NCI-H2196 (cell line): ENCODE measurements at regions not wholly inside any gene's neighbourhood (a gene's known extent, or its start where the extent isn't known, plus 50 kb on each side); places are given as distances from the start of the nearest gene placed in this dataset.

Experiments
- DNase-seq: peaks from one replicate; lab custom pipeline; 2025; ENCODE audit not compliant: unreplicated experiment; lab: John Stamatoyannopoulos, UW

GRCh38 chr1:91575909-91576519 is 75.4 kb downstream of the CDC7 start:
- DNase-seq: no peak

- no peak for DNase-seq
These were observed 77.9 kb downstream of the CDC7 start for GRCh38 chr1:91578320-91579109.

DNA sequence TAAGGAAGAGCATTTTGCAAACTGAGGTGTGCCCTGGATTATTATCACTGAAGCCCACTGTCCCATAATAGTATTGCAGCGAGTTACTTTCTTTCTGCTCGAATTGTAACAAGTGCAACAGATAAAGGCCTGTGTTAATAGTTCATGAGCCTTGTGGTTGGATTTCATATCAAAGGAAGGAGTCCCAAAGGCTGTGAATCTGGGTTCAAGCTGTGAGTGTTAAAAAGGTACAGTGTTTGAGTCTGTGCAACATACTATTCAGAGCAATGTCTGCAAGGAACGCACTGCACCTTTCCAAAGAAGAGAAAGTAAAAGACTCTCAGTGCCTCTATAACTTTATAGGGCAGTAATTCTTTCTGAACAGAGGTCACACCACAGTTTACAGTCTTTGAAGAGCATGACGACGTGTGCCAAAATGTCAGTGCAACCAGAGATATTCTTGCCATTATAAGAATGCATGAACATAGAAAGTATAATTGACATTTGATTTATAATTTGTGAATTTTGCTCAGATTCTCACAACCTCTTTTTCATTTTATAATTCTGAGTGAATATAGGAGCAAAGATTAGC is 79.1 kb downstream of the CDC7 start:
- DNase-seq: no peak

DNA sequence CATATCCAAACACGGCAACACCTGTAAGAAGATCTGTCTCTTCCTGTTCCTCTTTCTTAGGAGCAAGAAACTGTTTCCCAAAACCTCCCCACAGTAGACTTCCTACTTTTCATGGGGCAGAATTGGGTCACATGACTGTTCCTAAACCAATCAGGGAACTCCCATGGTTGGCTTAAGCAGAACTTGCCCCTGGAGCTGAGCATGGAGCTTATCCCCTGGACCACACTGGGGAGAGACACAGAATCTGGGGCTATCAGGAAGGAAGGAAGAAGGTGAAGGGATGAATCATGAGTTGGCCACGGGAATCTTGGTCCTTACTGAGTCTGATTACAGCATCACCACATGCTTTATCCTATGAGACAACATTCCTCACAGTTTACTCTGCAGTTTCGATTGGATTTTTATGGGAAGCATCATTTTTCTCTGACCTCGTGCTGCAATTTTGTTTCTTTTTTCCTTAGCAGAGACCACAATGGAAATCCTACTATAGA is 81.8 kb downstream of the CDC7 start:
- DNase-seq: peak; percentile 9

- peak; percentile 12 for DNase-seq
These were observed 82.7 kb downstream of the CDC7 start for GRCh38 chr1:91583326-91583755.

- DNase-seq: no peak
These were observed 83.7 kb downstream of the CDC7 start for GRCh38 chr1:91584309-91584708.

- no peak for DNase-seq
These were observed 84.2 kb downstream of the CDC7 start for GRCh38 chr1:91584878-91585277.

GRCh38 chr1:91585502-91585901 is 84.9 kb downstream of the CDC7 start:
- no peak for DNase-seq

GRCh38 chr1:91585982-91586381 is 85.3 kb downstream of the CDC7 start:
- DNase-seq: no peak

DNA sequence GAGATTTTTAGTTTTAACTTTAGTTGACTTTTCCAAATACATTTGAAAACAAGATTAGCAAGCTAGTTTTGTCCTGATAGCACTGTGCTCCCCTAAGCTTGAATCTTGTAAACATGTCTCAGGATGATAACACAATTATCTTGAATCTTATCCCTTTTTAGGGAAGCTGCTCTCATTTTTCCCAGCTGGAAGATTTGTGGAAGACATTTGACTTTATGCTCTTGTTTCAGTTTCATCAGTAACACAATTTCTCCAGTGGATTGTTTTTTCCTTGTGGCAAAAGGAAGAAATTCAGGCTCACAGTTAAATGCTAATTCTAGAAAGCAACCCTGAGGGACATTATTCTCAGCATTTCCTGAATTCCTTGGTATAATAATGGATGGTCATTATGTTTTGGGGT is 88.8 kb downstream of the CDC7 start:
- DNase-seq: no peak

GRCh38 chr1:91591175-91591974 is 90.7 kb downstream of the CDC7 start:
- no peak for DNase-seq

GRCh38 chr1:91592716-91593477 is 92.2 kb downstream of the CDC7 start:
- no peak for DNase-seq

DNA sequence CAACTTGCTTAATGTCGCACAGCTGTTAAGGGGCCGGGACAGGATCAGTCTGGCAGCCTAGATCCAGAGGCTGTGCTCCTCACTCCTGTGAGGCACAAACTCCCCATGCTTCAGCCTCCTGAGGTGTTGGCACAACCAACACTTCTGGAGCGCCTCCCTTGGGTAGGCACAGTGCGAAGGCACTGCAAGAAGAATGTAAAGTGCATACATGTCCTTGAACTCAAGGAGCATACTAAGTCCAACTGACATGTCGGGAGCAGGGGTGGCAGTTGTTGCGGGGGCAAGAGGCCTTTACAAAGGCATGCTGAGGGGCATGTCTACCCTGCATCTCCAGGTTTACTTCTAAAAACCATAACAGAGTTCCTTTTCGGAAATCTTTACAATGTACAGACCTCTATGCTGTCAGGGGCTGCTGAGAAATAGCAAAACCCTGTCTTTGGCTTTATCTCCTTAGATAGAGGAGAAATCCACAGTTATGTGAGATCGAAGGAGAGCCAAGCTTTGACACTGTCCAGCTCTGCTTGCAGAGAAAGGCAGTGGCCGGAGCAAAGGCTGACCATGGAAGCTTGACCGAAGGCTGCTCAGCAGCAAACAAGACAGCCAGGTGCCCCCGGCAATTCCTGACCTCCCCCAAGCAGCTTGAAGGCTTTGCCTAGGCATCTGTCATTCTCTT is 93.9 kb downstream of the CDC7 start:
- DNase-seq: no peak

- no peak for DNase-seq
These were observed 95.8 kb downstream of the CDC7 start for GRCh38 chr1:91596474-91596873.

DNA sequence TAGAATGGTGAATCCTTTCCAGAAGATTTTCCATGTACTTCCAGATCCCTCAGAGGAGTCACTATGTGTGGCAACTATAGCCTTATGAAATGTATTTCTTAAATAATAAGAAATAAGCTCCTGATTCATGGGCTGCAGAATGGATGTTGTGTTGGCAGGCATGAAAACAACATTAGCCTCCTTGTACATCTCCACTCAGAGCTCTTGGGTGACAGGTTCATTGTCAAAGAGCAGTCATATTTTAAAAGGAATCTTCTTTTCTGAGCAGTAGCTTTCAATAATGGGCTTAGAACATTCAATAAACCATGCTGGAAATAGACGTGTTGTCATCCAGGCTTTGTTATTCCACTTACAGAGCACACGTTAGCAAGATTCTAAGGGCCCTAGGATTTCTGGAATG is 96.6 kb downstream of the CDC7 start:
- DNase-seq: no peak

DNA sequence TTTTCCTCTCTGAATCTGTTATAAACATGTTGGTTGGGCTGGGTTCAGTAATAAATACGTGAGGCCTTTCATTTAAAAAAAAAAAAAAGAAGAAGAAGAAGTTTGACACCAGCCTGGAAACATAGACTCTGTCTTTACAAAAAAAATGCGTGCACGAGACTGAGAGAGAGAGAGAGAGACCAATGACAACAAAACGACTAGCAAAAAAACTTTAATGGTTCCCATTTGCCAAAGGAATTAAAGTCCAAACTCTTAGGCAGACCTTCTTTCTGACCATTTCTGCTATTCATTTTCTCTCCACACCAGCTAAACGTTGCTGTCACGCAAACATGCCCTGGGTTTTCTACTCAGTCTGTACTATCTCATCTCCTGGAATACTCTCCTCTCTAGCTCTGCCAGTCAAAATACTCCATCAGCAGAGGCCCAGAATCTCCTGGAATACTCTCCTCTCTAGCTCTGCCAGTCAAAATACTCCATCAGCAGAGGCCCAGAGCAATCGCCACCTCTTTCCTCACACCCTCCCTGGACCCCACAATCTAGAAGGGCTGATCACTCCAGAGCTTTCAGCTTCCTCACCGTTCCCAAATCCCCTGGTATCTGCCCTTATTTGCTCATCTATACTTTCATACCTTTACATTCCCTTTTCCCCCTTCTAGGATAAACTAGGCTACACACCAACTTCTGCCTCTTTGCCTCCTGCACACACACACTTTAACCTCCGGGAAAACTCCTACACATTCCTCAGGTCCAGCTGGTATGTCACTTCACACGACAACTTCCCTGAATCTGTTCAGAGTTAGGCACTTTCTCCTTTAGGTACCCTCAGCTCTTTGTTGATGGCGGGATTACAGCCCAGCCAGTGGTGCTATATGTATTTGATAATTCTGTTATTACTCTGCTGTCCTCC is 100.0 kb downstream of the CDC7 start:
- DNase-seq: no peak

GRCh38 chr1:91601554-91602376 is 101.1 kb downstream of the CDC7 start:
- DNase-seq: no peak

GRCh38 chr1:91603409-91603808 is 102.8 kb downstream of the CDC7 start:
- no peak for DNase-seq
